ENCODE measurements at regions not wholly inside any gene's neighbourhood (a gene's known extent, or its start where the extent isn't known, plus 50 kb on each side); places are given as distances from the start of the nearest gene placed in this dataset.

GRCh38 chr4:151952137-151952536, 191.3 kb upstream of the GATB start:
- H3K23ac ChIP-seq (ENCODE audit: insufficient read length, low read depth, low read length): no peak overlapping the region
- DNase-seq: no peak
- H3K14ac ChIP-seq (ENCODE audit: insufficient read depth, low read length): no peak overlapping the region
- peaks cover 13 to 14% of the 10 kb centered on the region in 2 experiments for H3K4me1 Mint-ChIP-seq
- H3K36me3 Mint-ChIP-seq (ENCODE audit: insufficient read depth in 1 of 3, low read depth in 3 of 3): peaks cover 6 to 15% (median 10%) of the 10 kb centered on the region in 3 experiments; a peak in 6 of 7 replicates
- no peak overlapping the region for H3K18ac ChIP-seq (ENCODE audit: insufficient read length, low read depth, low read length)
- no peaks in the 10 kb centered on the region for H3K9me3 ChIP-seq (ENCODE audit: control insufficient read depth, low read depth, low read length)
- no peak overlapping the region for H2BK120ac ChIP-seq (ENCODE audit: low read depth, low read length, poor library complexity, severe bottlenecking)
- no peak overlapping the region for H3K9ac ChIP-seq (ENCODE audit: extremely low read depth, insufficient read length, low read length)
- H2AFZ ChIP-seq (ENCODE audit: low read length): no peak overlapping the region
- H3K27ac ChIP-seq (ENCODE audit: insufficient read length, low read depth, low read length): no peak overlapping the region
- H3K4me1 ChIP-seq (ENCODE audit: insufficient read depth, low read length): no peaks in the 10 kb centered on the region; the same call in 1 of the 2 replicates
- H3K56ac ChIP-seq (ENCODE audit: insufficient read length, low read depth, low read length): no peak overlapping the region
- no peak overlapping the region for H4K5ac ChIP-seq (ENCODE audit: insufficient read length, low read depth, low read length)
- no peaks in the 10 kb centered on the region for H3K79me1 ChIP-seq (ENCODE audit: insufficient read depth, low read depth, low read length, poor library complexity, severe bottlenecking)
- no peak overlapping the region for H2BK12ac ChIP-seq (ENCODE audit: insufficient read length, low read depth, low read length)
- no peak for TF ChIP-seq CTCF (conservative IDR thresholded peaks at IDR 0.05)
- H3T11ph ChIP-seq (ENCODE audit: low read length): no peak overlapping the region
- no peak overlapping the region for H3K4me2 ChIP-seq (ENCODE audit: insufficient read depth, insufficient read length, low read length)
- peak overlapping the region in 1 of 3 experiments; percentile 45; a peak in 2 of 7 replicates for H3K27ac Mint-ChIP-seq
- no peak overlapping the region for H2BK20ac ChIP-seq (ENCODE audit: low read depth, low read length, poor library complexity, severe bottlenecking)
- H2AK5ac ChIP-seq (ENCODE audit: insufficient read length, low read length): no peak overlapping the region
- H2BK5ac ChIP-seq (ENCODE audit: insufficient read length, low read length): no peak overlapping the region
- H3K27me3 Mint-ChIP-seq (ENCODE audit: low read depth): no peaks in the 10 kb centered on the region; the same call in none of the 2 replicates
- no peak overlapping the region for H3K4ac ChIP-seq (ENCODE audit: low read depth, low read length)
- no peaks in the 10 kb centered on the region for H4K20me1 ChIP-seq (ENCODE audit: control insufficient read depth, insufficient read depth, insufficient read length)
- no peak overlapping the region for H2BK15ac ChIP-seq (ENCODE audit: low read depth, low read length)
- no peak overlapping the region for H4K91ac ChIP-seq (ENCODE audit: insufficient read length, low read depth, low read length)
- peaks cover 16% of the 10 kb centered on the region in 2 experiments for H3K9me3 Mint-ChIP-seq
- no peak overlapping the region for H3K4me3 Mint-ChIP-seq
- H4K8ac ChIP-seq (replicated peaks; ENCODE audit: insufficient read length, low read depth, low read length): no peak overlapping the region
- H3K79me2 ChIP-seq (ENCODE audit: insufficient read depth, low read length): no peaks in the 10 kb centered on the region
- WGBS (ENCODE audit: extremely low coverage, insufficient read length, low lambda C conversion rate): no CpG with 5 or more reads among the region's 4 CpGs
- no peaks in the 10 kb centered on the region for H3K23me2 ChIP-seq (ENCODE audit: insufficient read length, low read depth, low read length, poor library complexity, severe bottlenecking)
- no peaks in the 10 kb centered on the region for H3K27me3 ChIP-seq (ENCODE audit: insufficient read depth, low read length)
